MCF 10A (cell line): ENCODE measurements at regions not wholly inside any gene's neighbourhood (a gene's known extent, or its start where the extent isn't known, plus 50 kb on each side); places are given as distances from the start of the nearest gene placed in this dataset.

Experiments used
- BruUV-seq: library from RNA; stranded (reverse); fragments of 400-500 nt; replicated peaks from 2 replicates; lab custom pipeline; 2021; lab: Mats Ljungman, UMichigan
- CTCF ChIA-PET: fragments of 300-600 bp; sonication (Branson Sonifier 250); formaldehyde crosslinking; extraction: SDS; loops from one replicate; lab custom pipeline; 2021; ENCODE audit warnings: antibody characterized with exemption, inconsistent platforms; lab: Yijun Ruan, JAX
- POLR2A ChIA-PET: fragments of 300-600, 350-650 bp; sonication (Branson Sonifier 250); formaldehyde crosslinking; extraction: SDS; loops from one replicate; lab custom pipeline; 2020; ENCODE audit warnings: antibody characterized with exemption, inconsistent platforms; lab: Yijun Ruan, JAX
- DNase-seq: peaks from one replicate; pipeline ENCODE4 v3.0.0-alpha.2; 2018; ENCODE audit not compliant: unreplicated experiment
- H3K27ac Mint-ChIP-seq: one replicate; pipeline ENCODE4 v1.8.0; 2022; ENCODE audit warnings: mild to moderate bottlenecking, low read depth, mixed read lengths; ENCODE audit not compliant: unreplicated experiment
- H3K27me3 Mint-ChIP-seq: one replicate; pipeline ENCODE4 v1.8.0; 2022; ENCODE audit warnings: mixed read lengths; ENCODE audit not compliant: insufficient read depth, unreplicated experiment
- H3K36me3 Mint-ChIP-seq: one replicate; pipeline ENCODE4 v1.8.0; 2022; ENCODE audit warnings: mild to moderate bottlenecking, moderate library complexity, mixed read lengths; ENCODE audit not compliant: insufficient read depth, unreplicated experiment
- H3K4me1 Mint-ChIP-seq: one replicate; pipeline ENCODE4 v1.8.0; 2022; ENCODE audit warnings: mixed read lengths; ENCODE audit not compliant: insufficient read depth, unreplicated experiment
- H3K4me3 Mint-ChIP-seq: one replicate; pipeline ENCODE4 v1.8.0; 2022; ENCODE audit warnings: mild to moderate bottlenecking, moderate library complexity, mixed read lengths; ENCODE audit not compliant: unreplicated experiment
- H3K9me3 Mint-ChIP-seq: one replicate; pipeline ENCODE4 v1.8.0; 2022; ENCODE audit warnings: mixed read lengths; ENCODE audit not compliant: unreplicated experiment
- intact Hi-C: fragments of 100-400 bp; cut with micrococcal nuclease; formaldehyde crosslinking; loops from 2 replicates; pipeline ENCODE4 v1.14.1; 2022
- TF ChIP-seq, protein P1 (sequence below): fragments of 200-600 bp; IDR thresholded peaks from one replicate; pipeline ENCODE4 v1.8.0; 2022; ENCODE audit warnings: antibody characterized with exemption, mild to moderate bottlenecking; ENCODE audit not compliant: unreplicated experiment

DNA sequence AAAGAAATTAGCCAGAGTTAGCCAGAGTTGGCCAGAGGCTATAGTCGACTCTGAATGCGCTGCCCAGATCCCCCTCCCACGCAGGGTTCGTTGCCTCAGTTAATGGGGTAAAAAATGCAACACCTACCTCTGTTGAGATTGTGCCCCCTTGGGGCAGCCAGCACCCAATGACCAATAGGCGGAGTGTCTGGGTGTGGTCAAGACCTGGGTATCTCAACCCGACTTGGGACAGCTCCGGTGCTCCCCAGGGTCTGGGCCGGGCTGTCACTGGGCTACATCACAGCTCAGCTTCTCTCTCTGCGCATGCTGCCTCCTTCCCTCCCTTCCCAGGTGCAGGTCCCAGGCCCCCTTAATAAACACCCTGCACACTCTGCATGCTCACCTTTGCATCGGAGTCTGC lies 59.6 kb upstream of the GCSH start:
- H3K9me3 Mint-ChIP-seq = no peaks in the 10 kb centered on the region
- no peak overlapping the region for H3K27ac Mint-ChIP-seq
- no peak overlapping the region for H3K4me3 Mint-ChIP-seq
- BruUV-seq = no TSS peak
- H3K4me1 Mint-ChIP-seq = no peaks in the 10 kb centered on the region
- H3K27me3 Mint-ChIP-seq = no peaks in the 10 kb centered on the region
- TF ChIP-seq, protein P1, sequence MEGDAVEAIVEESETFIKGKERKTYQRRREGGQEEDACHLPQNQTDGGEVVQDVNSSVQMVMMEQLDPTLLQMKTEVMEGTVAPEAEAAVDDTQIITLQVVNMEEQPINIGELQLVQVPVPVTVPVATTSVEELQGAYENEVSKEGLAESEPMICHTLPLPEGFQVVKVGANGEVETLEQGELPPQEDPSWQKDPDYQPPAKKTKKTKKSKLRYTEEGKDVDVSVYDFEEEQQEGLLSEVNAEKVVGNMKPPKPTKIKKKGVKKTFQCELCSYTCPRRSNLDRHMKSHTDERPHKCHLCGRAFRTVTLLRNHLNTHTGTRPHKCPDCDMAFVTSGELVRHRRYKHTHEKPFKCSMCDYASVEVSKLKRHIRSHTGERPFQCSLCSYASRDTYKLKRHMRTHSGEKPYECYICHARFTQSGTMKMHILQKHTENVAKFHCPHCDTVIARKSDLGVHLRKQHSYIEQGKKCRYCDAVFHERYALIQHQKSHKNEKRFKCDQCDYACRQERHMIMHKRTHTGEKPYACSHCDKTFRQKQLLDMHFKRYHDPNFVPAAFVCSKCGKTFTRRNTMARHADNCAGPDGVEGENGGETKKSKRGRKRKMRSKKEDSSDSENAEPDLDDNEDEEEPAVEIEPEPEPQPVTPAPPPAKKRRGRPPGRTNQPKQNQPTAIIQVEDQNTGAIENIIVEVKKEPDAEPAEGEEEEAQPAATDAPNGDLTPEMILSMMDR = no peak
- H3K36me3 Mint-ChIP-seq = no peaks in the 10 kb centered on the region
- ChIA-PET CTCF (interaction anchor here (0.5 kb wide), 1 partner anchor 176 kb away, joined by 3 read pairs; no protein-coding TSS in a partner anchor), POLR2A (no interaction called here)
- intact Hi-C loops = no loop called here
- DNase-seq = no peak

DNA sequence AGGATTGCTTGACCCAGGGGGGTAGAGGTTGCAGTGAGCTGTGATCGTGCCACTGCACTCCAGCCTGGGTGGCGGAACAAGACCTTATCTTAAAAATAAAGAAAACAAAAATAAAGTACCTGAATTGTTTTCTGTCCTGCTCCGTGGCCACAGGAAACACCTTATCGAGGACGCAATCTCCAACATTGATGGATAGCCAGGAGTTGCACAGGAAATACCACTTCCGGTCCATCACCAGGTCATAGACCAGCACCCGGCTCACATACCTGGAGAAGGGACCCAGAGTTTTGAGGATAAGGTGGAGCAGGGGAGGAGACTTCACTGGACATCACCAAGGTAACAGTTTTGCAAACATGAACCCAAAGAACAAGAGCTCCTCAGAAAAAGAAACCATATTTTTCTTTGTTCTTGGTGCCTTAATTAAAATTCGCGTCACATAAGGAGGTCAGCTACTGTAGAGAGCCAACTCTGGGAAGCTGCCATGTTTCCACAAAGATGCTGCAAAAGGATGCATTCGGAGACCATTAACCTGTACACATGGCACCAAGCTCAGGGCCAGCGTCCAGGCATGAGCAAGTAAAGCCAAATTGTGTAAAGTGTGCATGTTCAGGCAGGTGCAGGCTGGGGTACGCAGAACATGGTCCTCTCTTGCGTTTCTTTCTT lies 55.6 kb upstream of the GCSH start:
- no peaks in the 10 kb centered on the region for H3K27me3 Mint-ChIP-seq
- ChIA-PET CTCF (interaction anchor here (0.6 to 1.2 kb wide), 3 partner anchors 10 to 586 kb away, joined by 3 read pairs; no protein-coding TSS in a partner anchor), POLR2A (interaction anchor here (0.7 kb wide), 1 partner anchor 14 kb away, joined by 3 read pairs; no protein-coding TSS in a partner anchor)
- intact Hi-C loops = no loop called here
- H3K36me3 Mint-ChIP-seq = peaks cover 6% of the 10 kb centered on the region
- BruUV-seq = no TSS peak
- H3K27ac Mint-ChIP-seq = no peak overlapping the region
- DNase-seq = no peak
- H3K4me3 Mint-ChIP-seq = no peak overlapping the region
- no peaks in the 10 kb centered on the region for H3K9me3 Mint-ChIP-seq
- TF ChIP-seq, protein P1 = no peak
- H3K4me1 Mint-ChIP-seq = no peaks in the 10 kb centered on the region

DNA sequence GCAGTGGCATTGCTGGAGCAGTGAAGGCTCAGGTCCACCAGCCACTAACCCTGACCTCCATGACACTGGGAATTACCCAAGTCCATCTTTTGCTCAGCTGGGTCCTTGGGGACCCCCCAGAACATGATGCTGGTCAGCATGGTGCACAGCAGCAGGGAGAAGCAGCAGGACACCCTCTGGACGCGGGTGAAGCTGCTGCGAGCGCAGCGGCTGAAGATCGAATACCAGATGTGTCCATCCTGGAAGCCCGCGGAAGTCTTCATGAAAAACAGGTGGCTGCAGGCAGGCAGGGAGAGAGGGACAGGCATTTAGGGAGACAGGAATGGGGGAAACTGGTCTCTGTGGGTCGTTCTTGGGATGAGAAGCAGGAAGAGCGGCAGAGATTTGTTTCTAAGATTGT lies 53.4 kb upstream of the GCSH start:
- intact Hi-C loops = no loop called here
- H3K27ac Mint-ChIP-seq = no peak overlapping the region
- TF ChIP-seq, protein P1 = no peak
- ChIA-PET CTCF (interaction anchor here (0.7 kb wide), 1 partner anchor 228 kb away, joined by 3 read pairs; no protein-coding TSS in a partner anchor), POLR2A (no interaction called here)
- no peaks in the 10 kb centered on the region for H3K9me3 Mint-ChIP-seq
- no peak overlapping the region for H3K4me3 Mint-ChIP-seq
- H3K27me3 Mint-ChIP-seq = no peaks in the 10 kb centered on the region
- BruUV-seq = no TSS peak
- DNase-seq = no peak
- H3K4me1 Mint-ChIP-seq = no peaks in the 10 kb centered on the region
- peaks cover 8% of the 10 kb centered on the region for H3K36me3 Mint-ChIP-seq

DNA sequence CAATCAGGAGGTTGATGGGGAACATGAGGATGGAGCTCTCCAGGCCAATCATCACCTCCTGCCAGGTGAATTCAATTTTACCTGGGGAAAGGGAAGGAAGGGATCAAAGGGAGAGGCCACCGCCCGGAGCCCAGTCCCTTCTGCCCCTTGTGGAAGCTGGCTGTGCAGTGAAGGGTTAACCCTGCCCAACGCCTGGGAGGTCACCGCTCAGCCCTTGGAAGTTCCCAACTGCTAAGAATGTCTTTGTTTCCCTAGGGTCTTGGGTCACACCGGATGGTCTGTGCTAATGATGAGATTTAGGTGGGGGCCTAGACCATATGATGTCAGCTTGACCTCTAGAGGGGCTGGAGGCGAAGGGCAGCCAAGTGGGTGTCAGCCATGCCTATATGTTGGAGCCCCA lies 52.1 kb upstream of the GCSH start:
- BruUV-seq = no TSS peak
- CTCF ChIA-PET = no interaction called here
- H3K4me3 Mint-ChIP-seq = no peak overlapping the region
- no peak for DNase-seq
- no peaks in the 10 kb centered on the region for H3K27me3 Mint-ChIP-seq
- H3K27ac Mint-ChIP-seq = no peak overlapping the region
- H3K36me3 Mint-ChIP-seq = peaks cover 8% of the 10 kb centered on the region
- POLR2A ChIA-PET = interaction anchor here (0.6 kb wide), 1 partner anchor 192 kb away, joined by 4 read pairs; no protein-coding TSS in a partner anchor
- H3K4me1 Mint-ChIP-seq = peaks cover 5% of the 10 kb centered on the region
- intact Hi-C loops = no loop called here
- no peaks in the 10 kb centered on the region for H3K9me3 Mint-ChIP-seq
- TF ChIP-seq, protein P1 = no peak
